Colonic mucosa (tissue), 4 donors: ENCODE measurements at regions not wholly inside any gene's neighbourhood (a gene's known extent, or its start where the extent isn't known, plus 50 kb on each side); places are given as distances from the start of the nearest gene placed in this dataset.

Source experiments
- DNase-seq: peaks from one replicate; pipeline ENCODE4 v3.0.0-alpha.2; 2020
- H3K27ac ChIP-seq: fragments of 200-600 bp; one replicate; pipeline ENCODE4 v1.8.0; 2021
- H3K27me3 ChIP-seq: fragments of 200-600 bp; one replicate; pipeline ENCODE4 v1.8.0; 2021
- H3K36me3 ChIP-seq: fragments of 200-600 bp; one replicate; pipeline ENCODE4 v1.8.0; 2021
- H3K4me1 ChIP-seq: fragments of 200-600 bp; one replicate; pipeline ENCODE4 v1.8.0; 2021; ENCODE audit warnings: mild to moderate bottlenecking
- H3K4me3 ChIP-seq: fragments of 200-600 bp; one replicate; pipeline ENCODE4 v1.8.0; 2021
- H3K9ac ChIP-seq, 2 donors: one replicate each; pipeline ENCODE4 v1.7.0; 2013; ENCODE audit warnings: control low read depth in 2 of 2, low read depth in 2 of 2, low read length in 2 of 2
- H3K9me3 ChIP-seq: fragments of 200-600 bp; one replicate; pipeline ENCODE4 v1.8.0; 2021
- CTCF ChIP-seq: fragments of 200-600 bp; IDR thresholded peaks from one replicate; pipeline ENCODE4 v1.8.0; 2022; ENCODE audit warnings: antibody characterized with exemption, mild to moderate bottlenecking
- intact Hi-C: fragments of 100-400 bp; cut with DNase I; formaldehyde crosslinking; loops from one replicate; pipeline ENCODE4 v1.14.1; 2022
- donor health status: healthy.
- donor health status: DM: no; HTN: no; CAD: no.
- donor health status: DM: no; HTN: no; CAD: no.

GRCh38 chr9:7456793-7457530 is 342.6 kb downstream of the DMAC1 start:
- intact Hi-C loops, result no loop called here
- Histone ChIP-seq H3K9ac (no peak overlapping the region), H3K27ac (no peak overlapping the region), H3K4me3 (no peak overlapping the region), H3K27me3 (no peaks in the 10 kb centered on the region), H3K9me3 (no peaks in the 10 kb centered on the region), H3K36me3 (no peaks in the 10 kb centered on the region), H3K4me1 (no peaks in the 10 kb centered on the region)
- TF ChIP-seq CTCF, result no peak
- DNase-seq, result no peak

DNA sequence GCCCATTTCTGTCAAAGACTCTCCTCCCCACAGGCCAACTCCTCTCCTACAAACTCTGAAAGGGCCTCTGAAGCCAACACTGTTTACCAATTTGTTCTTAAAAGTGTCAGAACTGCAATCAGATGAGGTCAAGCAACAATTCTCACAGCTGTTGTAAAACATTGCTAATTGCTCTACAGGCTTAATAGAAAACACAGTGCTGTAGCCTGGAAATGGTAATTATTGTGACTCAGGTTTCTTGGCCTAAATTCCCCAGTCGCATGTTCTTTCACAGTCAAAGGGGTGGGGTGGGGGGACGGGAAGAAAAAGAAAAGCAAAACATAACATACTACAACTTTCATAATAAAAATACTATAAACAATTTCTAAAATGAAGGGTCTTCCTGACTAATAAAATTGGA is 343.2 kb downstream of the DMAC1 start:
- DNase-seq, result no peak

GRCh38 chr9:7454624-7455023 is 345.0 kb downstream of the DMAC1 start:
- intact Hi-C loops, result no loop called here
- no peak for TF ChIP-seq CTCF
- DNase-seq, result no peak
- no peak overlapping the region for H3K9ac ChIP-seq
- H3K4me3 ChIP-seq, result no peak overlapping the region
- H3K27me3 ChIP-seq, result no peaks in the 10 kb centered on the region
- H3K9me3 ChIP-seq, result no peaks in the 10 kb centered on the region
- H3K4me1 ChIP-seq, result no peaks in the 10 kb centered on the region
- H3K36me3 ChIP-seq, result no peaks in the 10 kb centered on the region
- no peak overlapping the region for H3K27ac ChIP-seq

More for the DNA sequence above, 343.2 kb downstream of the DMAC1 start:
- no peaks in the 10 kb centered on the region for H3K27me3 ChIP-seq
- H3K27ac ChIP-seq, result no peak overlapping the region
- intact Hi-C loops, result no loop called here
- no peak overlapping the region for H3K9ac ChIP-seq
- TF ChIP-seq CTCF, result no peak
- H3K4me1 ChIP-seq, result no peaks in the 10 kb centered on the region
- H3K9me3 ChIP-seq, result no peaks in the 10 kb centered on the region
- H3K36me3 ChIP-seq, result no peaks in the 10 kb centered on the region
- H3K4me3 ChIP-seq, result no peak overlapping the region

DNA sequence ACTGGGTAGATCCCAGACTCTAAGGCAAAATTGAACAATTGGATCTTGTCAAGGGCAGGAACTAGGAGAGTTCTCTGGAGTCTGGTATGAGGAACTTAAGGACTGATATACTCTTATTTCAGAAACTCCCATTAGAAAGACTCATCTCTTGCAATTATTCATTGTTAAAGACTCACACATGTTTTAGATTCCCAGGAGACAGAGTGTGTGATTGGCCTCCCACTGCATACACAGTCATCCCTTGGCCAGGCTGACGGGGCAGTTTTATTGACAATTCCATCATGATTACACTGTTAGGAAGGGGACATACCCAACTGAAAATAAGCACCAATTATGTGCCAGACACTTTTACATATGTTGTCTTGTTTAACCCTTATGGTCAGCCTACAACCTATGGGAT is 347.2 kb downstream of the DMAC1 start:
- intact Hi-C loops, result no loop called here
- Histone ChIP-seq H3K27ac (no peak overlapping the region), H3K27me3 (no peaks in the 10 kb centered on the region), H3K4me1 (no peaks in the 10 kb centered on the region), H3K36me3 (no peaks in the 10 kb centered on the region), H3K9ac (no peak overlapping the region), H3K4me3 (no peak overlapping the region), H3K9me3 (no peaks in the 10 kb centered on the region)
- DNase-seq, result no peak
- no peak for TF ChIP-seq CTCF

- Histone ChIP-seq H3K36me3 (no peaks in the 10 kb centered on the region), H3K4me1 (no peaks in the 10 kb centered on the region), H3K9me3 (no peaks in the 10 kb centered on the region), H3K4me3 (no peak overlapping the region), H3K9ac (no peak overlapping the region), H3K27ac (no peak overlapping the region), H3K27me3 (no peaks in the 10 kb centered on the region)
- TF ChIP-seq CTCF, result no peak
- intact Hi-C loops, result no loop called here
- DNase-seq, result no peak
Measured at GRCh38 chr9:7451062-7451461, 348.5 kb downstream of the DMAC1 start.
